GM06990 (cell line): ENCODE measurements at regions not wholly inside any gene's neighbourhood (a gene's known extent, or its start where the extent isn't known, plus 50 kb on each side); places are given as distances from the start of the nearest gene placed in this dataset.
"Not testable (repeated sequence)": the region's sequence is repeated elsewhere in the genome, so short reads cannot be mapped to it uniquely, and the experiment has no call there.

Experiments
- DNase-seq: peaks from one replicate; pipeline ENCODE4 v3.0.0-alpha.2; 2011; ENCODE audit not compliant: insufficient read length; ENCODE audit errors: extremely low read depth
- H3K27me3 ChIP-seq: replicated peaks from 2 replicates; pipeline ENCODE4 v1.6.0; 2011; ENCODE audit warnings: low read length; ENCODE audit not compliant: control insufficient read depth, insufficient read depth
- H3K36me3 ChIP-seq: 2 replicates; pipeline ENCODE4 v1.5.1; 2011; ENCODE audit warnings: low read length; ENCODE audit not compliant: control insufficient read depth, insufficient read depth
- H3K4me3 ChIP-seq: replicated peaks from 2 replicates; pipeline ENCODE4 v1.5.1; 2011; ENCODE audit warnings: low read depth, mild to moderate bottlenecking, control low read depth, low read length
- TF ChIP-seq, protein P1 (sequence below): IDR thresholded peaks from 2 replicates; pipeline ENCODE4 v1.5.1; 2011; ENCODE audit warnings: low read length, control low read depth, mild to moderate bottlenecking, inconsistent platforms; ENCODE audit not compliant: insufficient read depth, poor library complexity, severe bottlenecking

- no peak overlapping the region for H3K4me3 ChIP-seq
- no peaks in the 10 kb centered on the region for H3K27me3 ChIP-seq
- no peak for DNase-seq
- TF ChIP-seq, protein P1, sequence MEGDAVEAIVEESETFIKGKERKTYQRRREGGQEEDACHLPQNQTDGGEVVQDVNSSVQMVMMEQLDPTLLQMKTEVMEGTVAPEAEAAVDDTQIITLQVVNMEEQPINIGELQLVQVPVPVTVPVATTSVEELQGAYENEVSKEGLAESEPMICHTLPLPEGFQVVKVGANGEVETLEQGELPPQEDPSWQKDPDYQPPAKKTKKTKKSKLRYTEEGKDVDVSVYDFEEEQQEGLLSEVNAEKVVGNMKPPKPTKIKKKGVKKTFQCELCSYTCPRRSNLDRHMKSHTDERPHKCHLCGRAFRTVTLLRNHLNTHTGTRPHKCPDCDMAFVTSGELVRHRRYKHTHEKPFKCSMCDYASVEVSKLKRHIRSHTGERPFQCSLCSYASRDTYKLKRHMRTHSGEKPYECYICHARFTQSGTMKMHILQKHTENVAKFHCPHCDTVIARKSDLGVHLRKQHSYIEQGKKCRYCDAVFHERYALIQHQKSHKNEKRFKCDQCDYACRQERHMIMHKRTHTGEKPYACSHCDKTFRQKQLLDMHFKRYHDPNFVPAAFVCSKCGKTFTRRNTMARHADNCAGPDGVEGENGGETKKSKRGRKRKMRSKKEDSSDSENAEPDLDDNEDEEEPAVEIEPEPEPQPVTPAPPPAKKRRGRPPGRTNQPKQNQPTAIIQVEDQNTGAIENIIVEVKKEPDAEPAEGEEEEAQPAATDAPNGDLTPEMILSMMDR: no peak
- no peaks in the 10 kb centered on the region for H3K36me3 ChIP-seq
These were observed 181.7 kb downstream of the ERCC6L2 start for GRCh38 chr9:96057155-96057554.

GRCh38 chr9:96056226-96056625, 180.7 kb downstream of the ERCC6L2 start:
- H3K27me3 ChIP-seq: no peaks in the 10 kb centered on the region
- no peaks in the 10 kb centered on the region for H3K36me3 ChIP-seq
- H3K4me3 ChIP-seq: no peak overlapping the region
- no peak for DNase-seq
- TF ChIP-seq, protein P1: no peak

DNA sequence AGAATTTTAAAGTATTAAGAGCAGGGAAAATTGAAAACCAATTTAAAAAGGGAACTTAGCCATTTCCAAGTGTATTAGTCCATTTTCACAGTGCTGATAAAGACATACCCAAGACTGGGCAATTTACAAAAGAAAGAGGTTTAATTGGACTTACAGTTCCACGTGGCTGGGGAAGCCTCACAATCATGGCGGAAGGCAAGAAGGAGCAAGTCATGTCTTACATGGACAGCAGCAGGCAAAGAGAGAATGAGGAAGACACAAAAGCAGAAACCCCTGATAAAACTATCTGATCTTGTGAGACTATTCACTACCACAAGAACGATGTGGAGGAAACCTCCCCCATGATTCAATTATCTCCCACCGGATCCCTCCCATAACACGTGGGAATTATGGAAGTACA, 178.8 kb downstream of the ERCC6L2 start:
- H3K27me3 ChIP-seq, H3K36me3 ChIP-seq, DNase-seq, H3K4me3 ChIP-seq: not testable (repeated sequence)

GRCh38 chr9:96052686-96053085, 177.2 kb downstream of the ERCC6L2 start:
- no peak overlapping the region for H3K4me3 ChIP-seq
- DNase-seq: no peak
- TF ChIP-seq, protein P1: no peak

GRCh38 chr9:96051423-96051822, 175.9 kb downstream of the ERCC6L2 start:
- no peak overlapping the region for H3K4me3 ChIP-seq
- no peaks in the 10 kb centered on the region for H3K36me3 ChIP-seq
- TF ChIP-seq, protein P1: no peak
- no peaks in the 10 kb centered on the region; the same call in 1 of the 2 replicates for H3K27me3 ChIP-seq
- no peak for DNase-seq

More at GRCh38 chr9:96052686-96053085, 177.2 kb downstream of the ERCC6L2 start:
- Histone ChIP-seq H3K36me3 (no peaks in the 10 kb centered on the region), H3K27me3 (no peaks in the 10 kb centered on the region; the same call in 1 of the 2 replicates)

DNA sequence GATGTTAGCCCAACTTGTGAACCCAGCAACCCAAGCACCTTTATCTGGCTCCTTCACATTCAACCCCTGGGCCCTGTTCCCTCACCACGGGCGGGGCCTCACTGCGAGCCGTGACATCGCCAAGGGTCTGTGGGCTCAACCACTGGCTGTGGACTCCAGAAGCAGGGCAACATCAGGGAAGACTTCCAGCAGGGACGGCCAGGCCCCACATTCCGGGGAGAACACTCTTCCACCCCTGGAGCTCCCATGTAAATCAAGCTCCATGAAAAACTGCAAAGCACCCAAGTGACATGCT, 175.3 kb downstream of the ERCC6L2 start:
- Histone ChIP-seq H3K36me3 (no peaks in the 10 kb centered on the region), H3K27me3 (peaks cover 2% of the 10 kb centered on the region; the same call in 1 of the 2 replicates), H3K4me3 (no peak overlapping the region)
- DNase-seq: no peak
- TF ChIP-seq, protein P1: no peak
